NT2/D1 (cell line): ENCODE measurements at regions not wholly inside any gene's neighbourhood (a gene's known extent, or its start where the extent isn't known, plus 50 kb on each side); places are given as distances from the start of the nearest gene placed in this dataset.

ENCODE experiments used
- SUZ12 ChIP-seq: IDR thresholded peaks from 2 replicates; pipeline ENCODE4 v1.6.1; 2011; ENCODE audit not compliant: insufficient read length, insufficient read depth; ENCODE audit errors: extremely low read depth
- YY1 ChIP-seq: IDR thresholded peaks from 2 replicates; pipeline ENCODE4 v1.6.1; 2011; ENCODE audit not compliant: insufficient read length, insufficient read depth
- ZNF274 ChIP-seq: IDR thresholded peaks from 2 replicates; pipeline ENCODE4 v1.6.1; 2011; ENCODE audit warnings: mild to moderate bottlenecking, low read depth, low read length

- TF ChIP-seq ZNF274 (no peak), YY1 (no peak), SUZ12 (no peak)
Measured at GRCh38 chr7:17437586-17437985, 139.1 kb downstream of the AHR start.
